H1 (cell line): ENCODE measurements at regions not wholly inside any gene's neighbourhood (a gene's known extent, or its start where the extent isn't known, plus 50 kb on each side); places are given as distances from the start of the nearest gene placed in this dataset.

Experiments used
- CTCF ChIA-PET: fragments of 300-600 bp; sonication (Branson Sonifier 250); formaldehyde crosslinking; loops from one replicate; lab custom pipeline; 2021; ENCODE audit not compliant: partially characterized antibody; lab: Charles Lee
- POLR2A ChIA-PET: fragments of 300-600 bp; sonication (Branson Sonifier 250); formaldehyde crosslinking; loops from one replicate; lab custom pipeline; 2021; ENCODE audit warnings: inconsistent platforms; ENCODE audit not compliant: partially characterized antibody; lab: Charles Lee
- DNase-seq, 2 experiments: peaks; one replicate each; pipeline versions ENCODE4 v3.0.0 to v3.0.0-alpha.2; 2010 to 2022; ENCODE audit warnings: low spot score in 2 of 2, low read depth in 1 of 2, mixed read lengths in 1 of 2
- FAIRE-seq: peaks from 2 replicates; lab custom pipeline; 2011; peaks lifted over from hg19 to GRCh38; lab: Jason Lieb, UNC
- H2AFZ ChIP-seq: 2 replicates; pipeline ENCODE4 v1.8.1; 2012; ENCODE audit warnings: low read length, inconsistent platforms
- H2AK5ac ChIP-seq: 2 replicates; pipeline ENCODE4 v1.6.1; 2013; ENCODE audit warnings: low read depth, low read length
- H2BK120ac ChIP-seq: replicated peaks from 2 replicates; pipeline ENCODE3; 2013; ENCODE audit warnings: low read depth, low read length, inconsistent platforms
- H2BK12ac ChIP-seq: 2 replicates; pipeline ENCODE4 v1.6.1; 2013; ENCODE audit warnings: low read depth, low read length
- H2BK15ac ChIP-seq: 2 replicates; pipeline ENCODE4 v1.6.1; 2013; ENCODE audit warnings: low read length
- H2BK20ac ChIP-seq: 2 replicates; pipeline ENCODE4 v1.6.1; 2013; ENCODE audit warnings: low read length
- H2BK5ac ChIP-seq: 2 replicates; pipeline ENCODE4 v1.6.1; 2013; ENCODE audit warnings: low read depth, low read length
- H3K14ac ChIP-seq: 2 replicates; pipeline ENCODE4 v1.6.1; 2013; ENCODE audit warnings: inconsistent platforms; ENCODE audit not compliant: insufficient read length
- H3K18ac ChIP-seq: 2 replicates; pipeline ENCODE4 v1.6.1; 2013; ENCODE audit warnings: low read length; ENCODE audit errors: extremely low read depth
- H3K23ac ChIP-seq: 2 replicates; pipeline ENCODE4 v1.6.1; 2013; ENCODE audit warnings: inconsistent platforms; ENCODE audit not compliant: insufficient read length
- H3K23me2 ChIP-seq: 2 replicates; pipeline ENCODE4 v1.6.1; 2013; ENCODE audit warnings: low read depth, low read length
- H3K27ac ChIP-seq: 2 replicates; pipeline ENCODE4 v1.6.1; 2011; ENCODE audit warnings: low read depth, low read length, inconsistent platforms
- H3K27me3 ChIP-seq, 4 experiments: replicated peaks in 1 of 4; 1 replicate in 1 of 4; 2 replicates in 3 of 4; pipeline versions ENCODE4 v1.6.1 to v1.8.1; 2011 to 2013; ENCODE audit warnings: low read length in 3 of 4, mild to moderate bottlenecking in 3 of 4, inconsistent platforms in 2 of 4, mixed read lengths in 2 of 4, moderate library complexity in 1 of 4; ENCODE audit not compliant: control insufficient read depth in 3 of 4, insufficient read depth in 3 of 4; ENCODE audit errors: extremely low read depth in 1 of 4
- H3K36me3 ChIP-seq, 4 experiments: 2 replicates each; pipeline versions ENCODE4 v1.6.1 to v1.8.1; 2011 to 2013; ENCODE audit warnings: mild to moderate bottlenecking in 4 of 4, low read length in 3 of 4, moderate library complexity in 2 of 4, control low read depth in 1 of 4, inconsistent platforms in 1 of 4; ENCODE audit not compliant: insufficient read depth in 4 of 4, control insufficient read depth in 2 of 4
- H3K4ac ChIP-seq: replicated peaks from 2 replicates; pipeline ENCODE3; 2013; ENCODE audit warnings: low read length, low read depth, mixed read lengths, inconsistent platforms; ENCODE audit not compliant: insufficient read length
- H3K4me1 ChIP-seq, 4 experiments: replicated peaks in 1 of 4; 1 replicate in 1 of 4; 2 replicates in 3 of 4; pipeline versions ENCODE4 v1.6.1 to v1.8.1; 2011 to 2013; ENCODE audit warnings: low read length in 3 of 4, inconsistent platforms in 2 of 4, mixed read lengths in 1 of 4; ENCODE audit not compliant: insufficient read depth in 4 of 4, control insufficient read depth in 3 of 4
- H3K4me2 ChIP-seq, 2 experiments: 2 replicates each; pipeline versions ENCODE4 v1.6.1 to v1.8.1; 2011 to 2013; ENCODE audit warnings: low read depth in 2 of 2, low read length in 2 of 2, control low read depth in 1 of 2, inconsistent platforms in 1 of 2, mild to moderate bottlenecking in 1 of 2; ENCODE audit not compliant: insufficient read depth in 1 of 2
- H3K4me3 ChIP-seq, 4 experiments: fragments of 200-600, 300-600 bp in 1 of 4; sonication (generic), shearing (Covaris generic), sonication (Bioruptor Twin) in 1 of 4; 2 replicates each; pipeline versions ENCODE4 v1.5.1 to v1.8.1; 2011 to 2016; ENCODE audit warnings: low read length in 4 of 4, low read depth in 3 of 4, control low read depth in 2 of 4, inconsistent platforms in 2 of 4, mild to moderate bottlenecking in 2 of 4, mixed read lengths in 1 of 4, moderate library complexity in 1 of 4; ENCODE audit not compliant: insufficient read depth in 2 of 4; ENCODE audit errors: extremely low read depth in 1 of 4
- H3K56ac ChIP-seq: replicated peaks from 2 replicates; pipeline ENCODE3; 2013; ENCODE audit warnings: low read depth, mild to moderate bottlenecking, mixed read lengths, low read length, inconsistent platforms; ENCODE audit not compliant: insufficient read length
- H3K79me1 ChIP-seq: 2 replicates; pipeline ENCODE4 v1.6.1; 2013; ENCODE audit warnings: low read depth, low read length, control low read depth
- H3K79me2 ChIP-seq, 2 experiments: 2 replicates each; pipeline versions ENCODE4 v1.6.1 to v1.8.1; 2012 to 2013; ENCODE audit warnings: low read length in 2 of 2, mild to moderate bottlenecking in 2 of 2, inconsistent platforms in 1 of 2; ENCODE audit not compliant: insufficient read depth in 2 of 2, control insufficient read depth in 1 of 2
- H3K9ac ChIP-seq, 4 experiments: replicated peaks in 1 of 4; 1 replicate in 1 of 4; 2 replicates in 3 of 4; pipeline versions ENCODE4 v1.6.1 to v1.8.1; 2011 to 2013; ENCODE audit warnings: low read depth in 3 of 4, low read length in 3 of 4, control low read depth in 2 of 4, mild to moderate bottlenecking in 2 of 4, moderate library complexity in 2 of 4, inconsistent platforms in 1 of 4; ENCODE audit errors: extremely low read depth in 1 of 4
- H3K9me3 ChIP-seq, 2 experiments: 2 replicates each; pipeline versions ENCODE4 v1.6.1 to v1.8.1; 2012 to 2013; ENCODE audit warnings: mild to moderate bottlenecking in 2 of 2, moderate library complexity in 2 of 2, control low read depth in 1 of 2, inconsistent platforms in 1 of 2, low read depth in 1 of 2, low read length in 1 of 2, mixed read lengths in 1 of 2; ENCODE audit not compliant: insufficient read depth in 2 of 2
- H4K20me1 ChIP-seq, 2 experiments: replicated peaks in 1 of 2; 2 replicates each; pipeline versions ENCODE3 to v1.8.1; 2011 to 2013; ENCODE audit warnings: inconsistent platforms in 2 of 2, low read length in 2 of 2, mild to moderate bottlenecking in 1 of 2; ENCODE audit not compliant: insufficient read depth in 2 of 2, control insufficient read depth in 1 of 2
- H4K5ac ChIP-seq: 2 replicates; pipeline ENCODE4 v1.6.1; 2013; ENCODE audit warnings: low read length, low read depth, mixed read lengths, inconsistent platforms; ENCODE audit not compliant: insufficient read length
- H4K8ac ChIP-seq: 2 replicates; pipeline ENCODE4 v1.8.0; 2013; ENCODE audit warnings: mild to moderate bottlenecking, moderate library complexity, low read length, inconsistent platforms; ENCODE audit not compliant: insufficient read depth; ENCODE audit errors: extremely low read depth
- H4K91ac ChIP-seq: replicated peaks from 2 replicates; pipeline ENCODE3; 2013; ENCODE audit warnings: low read length, mixed read lengths, inconsistent platforms; ENCODE audit not compliant: insufficient read length
- BCL11A ChIP-seq, 2 experiments: IDR thresholded peaks; one replicate each; pipeline ENCODE4 v1.6.1; 2011; ENCODE audit warnings: low read depth in 2 of 2, low read length in 2 of 2, mild to moderate bottlenecking in 2 of 2
- CTBP2 ChIP-seq: IDR thresholded peaks from 2 replicates; pipeline ENCODE4 v1.7.0; 2011; ENCODE audit warnings: borderline replicate concordance, mild to moderate bottlenecking, moderate library complexity, mixed read lengths, low read length; ENCODE audit not compliant: insufficient read depth, insufficient read length
- CTCF ChIP-seq, 3 experiments: IDR thresholded peaks; 1 replicate in 2 of 3; 2 replicates in 1 of 3; pipeline versions ENCODE4 v1.5.1 to v1.6.1; 2011; ENCODE audit warnings: low read length in 3 of 3, mild to moderate bottlenecking in 3 of 3, inconsistent platforms in 2 of 3, low read depth in 1 of 3, moderate library complexity in 1 of 3; ENCODE audit not compliant: insufficient read depth in 1 of 3; ENCODE audit errors: control extremely low read depth in 1 of 3
- EGR1 ChIP-seq: IDR thresholded peaks from 2 replicates; pipeline ENCODE4 v1.6.1; 2011; ENCODE audit warnings: low read depth, low read length, borderline replicate concordance
- EP300 ChIP-seq, 2 experiments: IDR thresholded peaks; 1 replicate in 1 of 2; 2 replicates in 1 of 2; pipeline ENCODE4 v1.6.1; 2011 to 2012; ENCODE audit warnings: low read depth in 2 of 2, low read length in 2 of 2, mild to moderate bottlenecking in 2 of 2, borderline replicate concordance in 1 of 2, inconsistent platforms in 1 of 2, moderate library complexity in 1 of 2
- KDM5A ChIP-seq: fragments of 200-600 bp; IDR thresholded peaks from 2 replicates; pipeline ENCODE4 v1.7.1; 2012; ENCODE audit warnings: mild to moderate bottlenecking, low read length, inconsistent platforms, mixed read lengths
- POLR2AphosphoS5 ChIP-seq: IDR thresholded peaks from 2 replicates; pipeline ENCODE4 v1.6.1; 2011; ENCODE audit warnings: low read depth, low read length
- POU5F1 ChIP-seq: IDR thresholded peaks from 2 replicates; pipeline ENCODE4 v1.6.1; 2011; ENCODE audit warnings: low read depth, mild to moderate bottlenecking, low read length, moderate library complexity
- RBBP5 ChIP-seq: IDR thresholded peaks from 2 replicates; pipeline ENCODE4 v1.7.1; 2012; ENCODE audit warnings: low read depth, mild to moderate bottlenecking, inconsistent platforms, low read length, moderate library complexity, borderline replicate concordance
- RXRA ChIP-seq: IDR thresholded peaks from 2 replicates; pipeline ENCODE4 v1.6.1; 2011; ENCODE audit warnings: low read depth, mild to moderate bottlenecking, low read length, moderate library complexity; ENCODE audit not compliant: insufficient read depth
- SAP30 ChIP-seq: fragments of 300-600 bp; sonication (generic); IDR thresholded peaks from 2 replicates; pipeline ENCODE4 v1.7.1; 2012; ENCODE audit warnings: low read length, moderate library complexity, mild to moderate bottlenecking, inconsistent platforms; ENCODE audit not compliant: insufficient read depth, insufficient replicate concordance
- SP2 ChIP-seq: IDR thresholded peaks from 2 replicates; pipeline ENCODE4 v1.6.1; 2012; ENCODE audit warnings: mild to moderate bottlenecking, low read length, inconsistent platforms
- SP4 ChIP-seq: IDR thresholded peaks from 2 replicates; pipeline ENCODE4 v1.6.1; 2012; ENCODE audit warnings: low read length, inconsistent platforms

DNA sequence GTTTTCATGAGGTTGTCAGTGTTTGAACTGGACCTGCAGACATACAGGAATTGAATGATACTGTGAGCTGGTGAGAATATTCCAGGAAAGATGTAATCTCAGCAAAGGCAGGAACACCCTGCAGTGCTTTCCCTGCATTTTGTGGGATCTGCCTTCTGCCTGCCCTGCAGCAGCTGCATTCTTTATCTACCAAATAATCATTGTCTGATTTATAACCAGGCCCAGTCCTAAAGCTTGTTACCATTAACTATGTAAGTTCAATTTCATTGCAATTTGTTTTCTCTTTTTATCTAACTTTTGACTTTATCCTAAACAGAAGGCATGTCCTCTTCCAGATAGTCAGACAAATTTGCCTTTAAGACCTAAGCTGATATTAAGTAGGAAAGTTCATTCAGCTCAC, 99.8 kb upstream of the NOCT start:
- H3K23ac ChIP-seq, result no peak overlapping the region
- peaks cover 0 to 6% (median 2%) of the 10 kb centered on the region in 4 experiments; a peak in 2 of 7 replicates for H3K4me1 ChIP-seq
- H4K20me1 ChIP-seq, result no peaks in the 10 kb centered on the region
- POLR2A ChIA-PET, result no interaction called here
- H3K79me2 ChIP-seq, result no peaks in the 10 kb centered on the region
- H3K27me3 ChIP-seq, result no peaks in the 10 kb centered on the region
- DNase-seq (no peak), FAIRE-seq (no peak)
- H3K23me2 ChIP-seq, result no peaks in the 10 kb centered on the region; the same call in 1 of the 2 replicates
- no peak overlapping the region for H2BK120ac ChIP-seq
- H3K79me1 ChIP-seq, result no peaks in the 10 kb centered on the region
- H4K91ac ChIP-seq, result no peak overlapping the region
- H3K9ac ChIP-seq, result no peak overlapping the region
- no peak overlapping the region for H2BK15ac ChIP-seq
- CTCF ChIA-PET, result interaction anchor here (1.2 to 2.4 kb wide), 3 partner anchors 44 to 355 kb away, joined by 4 to 20 read pairs (median 5); no protein-coding TSS in a partner anchor
- H3K36me3 ChIP-seq, result no peaks in the 10 kb centered on the region
- no peak overlapping the region for H3K56ac ChIP-seq
- H2AK5ac ChIP-seq, result no peak overlapping the region
- no peak overlapping the region for H3K27ac ChIP-seq
- no peak overlapping the region for H3K4ac ChIP-seq
- no peak overlapping the region for H2BK20ac ChIP-seq
- no peak overlapping the region for H3K14ac ChIP-seq
- no peak overlapping the region for H4K5ac ChIP-seq
- no peak overlapping the region for H4K8ac ChIP-seq
- no peak overlapping the region for H3K4me3 ChIP-seq
- no peaks in the 10 kb centered on the region for H3K9me3 ChIP-seq
- no peak overlapping the region for H2AFZ ChIP-seq
- no peak overlapping the region for H2BK12ac ChIP-seq
- H2BK5ac ChIP-seq, result no peak overlapping the region
- H3K18ac ChIP-seq, result no peak overlapping the region
- no peak overlapping the region for H3K4me2 ChIP-seq
- TF ChIP-seq SP4 (no peak), EGR1 (no peak), KDM5A (no peak), SP2 (no peak), POU5F1 (no peak), POLR2AphosphoS5 (no peak), EP300 (IDR thresholded peaks at IDR 0.05; ENCODE audit: borderline replicate concordance in 1 of 2, low read depth in 2 of 2, low read length in 2 of 2) (no peak), CTCF (IDR thresholded peaks at IDR 0.05; ENCODE audit: control extremely low read depth in 1 of 3, insufficient read depth in 1 of 3, low read depth in 1 of 3, low read length in 3 of 3) (no peak), CTBP2 (no peak), RXRA (no peak), RBBP5 (no peak), BCL11A (IDR thresholded peaks at IDR 0.05; ENCODE audit: low read depth in 2 of 2, low read length in 2 of 2) (no peak), SAP30 (no peak)
